ENCODE measurements at regions not wholly inside any gene's neighbourhood (a gene's known extent, or its start where the extent isn't known, plus 50 kb on each side); places are given as distances from the start of the nearest gene placed in this dataset.

DNA sequence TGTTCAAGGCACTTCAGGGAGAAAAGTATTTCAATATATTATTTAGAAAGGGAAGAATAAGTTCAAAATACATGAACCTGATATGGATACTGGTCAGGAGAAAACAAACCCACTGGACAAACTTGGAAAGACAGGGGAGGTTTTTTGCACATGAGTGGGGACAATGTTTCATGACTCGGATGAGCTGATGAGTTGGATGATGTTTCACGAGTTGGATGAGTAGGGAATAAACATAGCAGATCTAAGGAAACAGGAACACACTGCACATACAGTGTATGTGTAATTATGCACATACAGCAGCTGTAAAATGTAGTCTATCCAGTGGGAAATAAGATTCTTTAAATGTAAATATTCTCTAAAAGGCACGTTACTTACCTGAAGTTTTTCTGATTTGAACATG lies 682.9 kb upstream of the ADAMTS5 start:
- DNase-seq, result no peak

DNA sequence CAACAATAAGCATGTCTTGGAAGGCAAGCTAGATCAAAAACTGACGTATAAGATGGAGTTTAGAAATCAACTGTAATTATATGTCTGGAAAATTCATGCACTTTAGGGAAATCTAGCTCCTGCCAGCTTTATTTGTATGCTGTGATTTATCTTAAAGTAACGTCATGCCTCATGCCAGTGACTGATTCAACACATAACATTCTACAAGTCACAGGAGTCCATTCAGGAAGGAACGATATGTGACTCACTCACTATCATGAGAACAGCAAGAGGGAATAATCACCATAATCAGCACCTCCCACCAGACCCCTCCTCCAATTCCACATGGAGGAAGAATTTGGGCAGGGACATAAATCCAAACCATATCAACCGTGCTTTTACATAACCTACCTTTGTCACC lies 682.4 kb upstream of the ADAMTS5 start:
- no peak for DNase-seq

DNA sequence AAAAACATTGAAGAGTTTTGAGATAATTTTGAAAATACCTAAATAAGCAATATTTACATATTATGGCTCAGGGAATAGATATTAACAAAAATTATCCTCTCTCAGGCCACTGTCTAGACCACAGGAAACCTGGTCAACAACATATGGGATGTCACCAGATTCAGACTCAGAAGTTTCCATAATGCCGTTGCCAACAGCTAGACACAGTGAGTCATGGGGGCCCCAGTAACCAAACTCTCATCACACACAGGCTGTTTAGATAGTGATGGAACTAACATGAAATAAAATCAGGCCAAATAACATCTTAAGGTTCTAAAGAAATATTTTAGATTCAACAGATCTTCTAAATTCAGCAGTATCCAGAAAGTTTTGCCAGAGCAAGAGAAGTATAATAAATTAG lies 681.7 kb upstream of the ADAMTS5 start:
- DNase-seq, result no peak

DNA sequence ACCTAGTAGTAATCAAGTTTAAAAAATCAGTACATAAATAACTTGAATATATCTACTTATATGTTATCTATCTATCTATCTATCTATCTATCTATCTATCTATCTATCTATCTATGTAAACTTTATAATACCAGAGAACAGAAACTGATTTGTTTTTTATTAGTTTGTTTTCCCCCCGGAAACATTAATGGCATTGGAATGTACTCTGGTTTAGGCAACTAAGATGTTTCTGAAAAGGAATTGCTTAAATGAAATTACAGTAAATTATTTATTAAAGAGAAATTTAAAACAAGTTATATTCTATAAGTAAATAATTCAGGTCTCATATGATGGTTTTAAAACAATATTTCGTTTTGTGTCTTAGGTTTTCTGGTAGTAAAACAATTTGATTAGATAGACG lies 681.0 kb upstream of the ADAMTS5 start:
- DNase-seq, result no peak

DNA sequence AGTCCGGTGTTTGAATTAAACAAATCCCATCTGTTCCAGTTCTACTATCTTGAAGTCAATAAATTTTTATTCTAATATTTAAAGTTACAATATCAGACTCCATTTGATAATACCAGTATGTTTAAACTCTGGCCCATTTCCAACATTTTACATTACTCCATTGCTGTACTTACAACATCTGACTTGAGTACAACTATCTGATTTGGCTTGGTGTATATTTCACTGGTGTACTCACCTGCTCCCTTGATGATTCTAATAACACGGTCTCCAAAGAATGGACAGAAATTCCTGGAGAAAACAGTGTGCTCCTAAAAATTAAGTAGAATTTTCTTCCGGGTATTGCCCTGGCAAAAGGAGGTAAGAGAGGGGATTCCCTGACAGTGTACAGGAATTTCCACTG lies 680.5 kb upstream of the ADAMTS5 start:
- no peak for DNase-seq

DNA sequence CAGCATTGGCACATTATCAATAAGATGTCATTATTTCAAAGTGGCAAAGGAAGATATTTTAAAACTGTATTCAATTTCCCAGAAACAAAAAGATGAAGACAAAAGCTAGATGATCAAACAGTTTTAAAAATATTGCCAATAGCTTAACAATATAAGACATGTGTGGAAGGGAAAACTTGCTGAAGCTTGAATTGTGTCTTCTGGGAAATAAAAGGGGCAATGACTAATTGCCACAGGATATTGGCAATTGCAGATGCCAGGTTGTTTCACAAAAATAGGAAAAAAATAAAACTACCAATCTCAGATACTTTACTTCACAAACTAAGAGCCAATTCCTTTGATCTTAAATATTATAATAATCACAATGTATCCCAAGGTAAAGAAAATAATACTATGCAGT lies 679.8 kb upstream of the ADAMTS5 start:
- DNase-seq, result no peak

DNA sequence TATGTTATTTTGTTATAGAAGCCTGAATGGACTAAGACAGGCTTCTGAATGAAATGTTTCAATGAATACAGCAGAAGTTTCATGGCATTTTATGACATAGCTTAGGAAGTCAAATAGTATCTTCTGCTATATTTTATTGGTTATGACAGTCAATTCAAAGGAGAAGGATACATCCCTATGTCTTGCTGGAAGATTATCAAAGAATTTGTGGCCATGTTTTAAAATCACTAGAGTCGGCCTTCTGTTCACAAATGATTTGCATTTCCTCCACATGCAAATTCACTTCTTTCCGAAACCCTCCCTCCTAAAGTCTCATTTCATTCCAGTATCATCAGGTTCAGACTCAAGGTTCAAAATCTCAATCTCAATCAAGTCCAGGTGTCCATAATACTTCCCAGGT lies 679.2 kb upstream of the ADAMTS5 start:
- DNase-seq, result no peak

DNA sequence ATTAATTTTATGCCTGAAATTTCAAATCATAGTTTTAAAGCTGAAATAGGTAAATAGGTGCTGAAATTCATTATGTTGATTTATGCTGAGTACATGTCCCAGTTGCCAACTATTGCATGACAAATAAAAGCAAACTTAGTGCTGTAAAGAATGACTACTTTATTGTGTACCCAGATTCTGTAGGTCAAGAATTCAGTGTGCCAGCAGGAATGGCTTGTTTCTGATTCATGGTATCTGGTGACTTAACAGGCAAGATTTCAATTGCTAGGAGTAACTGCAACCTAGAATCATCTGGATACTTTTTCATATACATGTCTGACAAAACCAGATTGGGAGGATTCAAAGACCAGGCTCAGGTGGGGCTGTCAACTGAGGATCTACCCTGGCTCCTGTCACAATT lies 678.4 kb upstream of the ADAMTS5 start:
- DNase-seq, result no peak

DNA sequence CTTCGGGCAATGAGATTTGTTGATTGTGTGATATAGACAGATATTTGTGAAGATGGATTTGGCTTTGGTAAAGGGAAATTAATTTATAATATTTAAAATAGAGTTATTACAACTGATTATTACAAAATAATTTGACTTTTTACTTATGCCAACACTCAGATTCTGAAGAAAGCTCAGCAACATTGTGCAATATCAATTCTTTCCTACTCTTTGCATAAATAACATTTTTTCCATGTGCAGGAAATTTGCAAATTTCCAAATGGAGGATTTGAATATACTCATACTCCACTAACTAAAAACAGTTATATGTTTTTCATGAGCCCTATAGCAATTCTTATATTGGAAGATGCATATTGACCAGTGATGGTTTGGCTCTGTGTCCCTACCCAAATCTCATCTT lies 676.4 kb upstream of the ADAMTS5 start:
- DNase-seq, result no peak

DNA sequence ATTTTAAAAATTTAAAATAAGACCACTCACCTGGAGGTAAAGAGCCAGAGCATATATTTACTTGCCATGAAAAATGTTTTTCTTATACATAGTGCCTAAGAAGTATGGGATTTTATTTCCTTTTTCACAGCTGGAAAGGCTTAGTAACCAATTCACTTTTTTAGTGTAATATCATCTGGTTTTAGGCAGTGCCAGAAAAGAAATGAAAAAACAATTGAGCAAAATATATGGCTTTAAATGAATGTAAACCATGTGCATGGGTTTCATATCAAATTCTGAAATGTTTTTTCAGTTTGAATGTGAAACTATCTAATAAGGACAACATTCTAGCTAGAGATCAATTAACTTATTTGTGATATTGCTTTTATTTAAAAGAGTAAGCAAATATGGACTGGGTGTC lies 672.4 kb upstream of the ADAMTS5 start:
- no peak for DNase-seq

DNA sequence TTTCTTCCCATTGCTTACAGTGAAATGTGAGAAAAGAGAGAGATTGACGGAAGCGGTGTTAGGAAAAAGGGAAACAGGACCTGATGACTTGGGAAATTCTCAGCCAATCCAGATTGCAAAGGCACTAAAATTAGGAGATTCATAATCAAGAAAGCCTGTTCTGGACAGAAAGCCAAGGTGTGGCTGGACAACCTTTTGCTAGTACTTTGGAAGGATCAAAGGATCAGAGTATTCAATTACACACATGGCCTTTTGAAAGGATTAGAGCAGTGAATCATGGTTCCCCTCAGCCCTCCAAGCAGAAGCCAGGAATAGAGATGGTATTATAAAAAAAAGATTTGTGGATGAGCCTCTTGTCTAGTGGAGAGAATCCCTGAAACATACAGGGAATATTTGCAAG lies 669.8 kb upstream of the ADAMTS5 start:
- DNase-seq, result no peak

DNA sequence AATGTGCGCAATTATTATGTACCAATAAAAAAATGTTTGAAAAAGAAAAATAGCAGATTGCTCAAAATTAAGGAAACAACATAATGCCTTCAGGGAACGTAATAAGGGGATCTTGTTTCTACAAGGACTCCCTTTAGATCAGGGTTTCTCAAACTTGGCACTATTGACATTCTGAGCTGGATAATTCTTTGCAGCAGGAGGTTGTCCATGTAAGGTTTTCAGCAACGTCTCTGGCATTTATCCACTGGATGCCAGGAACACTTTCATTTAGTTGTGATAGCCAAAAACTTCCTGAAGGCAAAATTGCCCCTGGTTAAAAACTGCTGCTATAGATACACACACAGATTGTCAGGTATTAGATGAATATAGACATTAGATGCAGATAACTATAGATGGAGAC lies 666.7 kb upstream of the ADAMTS5 start:
- no peak for DNase-seq

DNA sequence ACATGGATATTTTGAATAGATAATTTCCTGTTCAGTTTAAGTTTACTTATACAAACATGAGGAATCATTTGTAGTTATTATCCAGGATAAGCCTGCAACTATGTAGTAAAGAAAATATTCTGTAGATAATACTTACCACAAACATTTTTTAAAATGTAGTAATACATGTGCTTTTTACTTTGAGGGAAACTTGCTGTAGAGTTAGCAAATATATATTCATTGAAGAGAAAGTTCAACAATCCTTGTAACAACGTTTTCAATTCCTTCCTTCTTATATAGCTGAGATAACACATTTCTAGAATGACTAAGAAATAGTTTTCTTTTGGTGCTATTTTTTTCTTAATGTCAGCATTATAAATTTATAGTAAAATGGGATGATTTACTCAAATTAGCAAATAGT lies 664.6 kb upstream of the ADAMTS5 start:
- DNase-seq, result no peak

DNA sequence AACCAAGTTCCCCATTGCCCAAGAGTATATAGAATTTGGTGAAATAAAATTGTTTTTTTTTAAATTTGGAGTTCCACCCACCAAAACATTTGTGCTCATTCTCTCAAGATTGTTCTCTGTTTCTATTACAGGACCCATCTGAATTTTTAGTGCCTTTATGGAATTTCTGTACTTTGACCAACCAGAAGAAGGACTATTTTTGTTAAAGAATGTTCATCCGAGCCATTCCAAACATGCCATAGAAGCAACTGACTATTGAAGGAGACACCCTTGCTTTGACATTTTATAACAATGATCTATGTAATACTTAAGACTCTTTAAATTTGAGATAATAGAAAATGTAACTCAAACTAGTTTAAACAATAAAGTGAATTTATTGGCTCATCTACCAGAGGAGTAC lies 655.7 kb upstream of the ADAMTS5 start:
- no peak for DNase-seq

DNA sequence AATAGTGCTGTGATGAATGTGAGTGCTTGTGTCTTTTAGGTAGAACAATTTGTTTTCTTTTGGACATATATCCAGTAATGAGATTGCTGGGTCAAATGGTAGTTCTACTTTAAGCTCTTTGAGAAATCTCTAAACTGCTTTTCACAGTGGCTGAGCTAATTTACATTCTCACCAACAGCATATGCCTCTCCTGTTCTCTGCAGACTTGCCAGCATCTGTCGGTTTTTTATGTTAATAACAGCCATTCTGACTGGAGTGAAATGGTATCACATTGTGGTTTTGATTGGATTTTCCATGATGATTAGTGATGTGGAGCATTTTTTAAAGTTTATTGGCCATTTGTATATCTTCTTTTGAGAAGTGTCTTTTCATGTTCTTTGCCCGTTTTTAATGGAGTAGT lies 647.3 kb upstream of the ADAMTS5 start:
- no peak for DNase-seq

DNA sequence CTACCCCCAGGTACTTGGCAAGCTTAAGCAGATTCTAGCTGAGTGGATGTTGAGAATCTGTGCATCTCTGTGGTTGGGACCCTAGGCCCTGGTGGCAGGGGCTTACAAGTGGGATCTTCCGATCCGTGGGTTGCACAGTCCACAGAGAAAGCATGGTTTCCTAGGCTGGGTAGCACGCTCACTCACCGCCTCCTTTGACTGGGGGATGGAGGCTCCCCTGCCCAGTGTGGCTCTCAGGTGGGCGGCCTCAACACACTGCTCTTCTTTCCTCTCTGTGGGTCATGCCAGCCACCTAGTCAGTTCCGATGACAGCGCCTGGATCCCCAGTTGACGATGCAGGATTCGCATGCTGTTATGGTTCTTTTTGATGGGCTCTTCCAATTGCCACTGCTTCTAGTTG lies 639.5 kb upstream of the ADAMTS5 start:
- DNase-seq, result no peak

DNA sequence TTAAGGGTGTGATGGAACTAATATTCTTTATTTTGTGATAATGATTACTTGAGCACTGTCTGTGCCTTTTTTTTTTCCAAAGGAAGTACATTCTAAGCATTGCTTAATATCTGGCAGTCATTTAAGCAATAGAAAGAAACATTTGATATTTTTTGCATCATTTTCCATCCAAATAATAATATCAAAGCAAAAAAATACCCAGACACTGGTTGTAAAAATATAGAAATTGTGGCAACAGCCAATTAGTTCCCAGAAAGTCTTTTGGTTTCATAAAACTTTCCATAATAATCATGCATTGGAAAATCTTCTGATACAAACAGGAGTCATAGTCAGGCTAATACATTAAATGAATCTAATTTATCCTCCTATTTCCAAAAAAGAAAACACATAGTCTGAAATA lies 629.3 kb upstream of the ADAMTS5 start:
- no peak for DNase-seq

DNA sequence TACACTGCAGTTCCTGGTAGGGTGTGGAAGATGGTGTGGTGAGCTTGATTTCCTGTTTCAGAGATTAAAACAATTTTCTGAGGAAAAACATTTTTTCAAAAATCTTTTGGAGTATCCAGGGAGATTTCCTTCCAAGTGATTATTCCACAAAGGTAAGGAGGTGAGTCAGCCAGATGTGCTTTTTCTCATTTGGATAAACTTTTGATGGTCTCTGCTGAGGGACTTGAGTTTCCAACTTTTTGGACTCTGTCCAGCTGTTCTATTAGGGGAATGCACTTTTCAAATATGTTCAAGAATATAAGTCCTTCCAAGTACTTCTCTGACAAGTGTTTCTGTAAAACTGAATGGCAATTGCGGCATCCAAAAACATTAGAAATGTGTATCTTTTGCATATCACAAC lies 628.8 kb upstream of the ADAMTS5 start:
- DNase-seq, result no peak

DNA sequence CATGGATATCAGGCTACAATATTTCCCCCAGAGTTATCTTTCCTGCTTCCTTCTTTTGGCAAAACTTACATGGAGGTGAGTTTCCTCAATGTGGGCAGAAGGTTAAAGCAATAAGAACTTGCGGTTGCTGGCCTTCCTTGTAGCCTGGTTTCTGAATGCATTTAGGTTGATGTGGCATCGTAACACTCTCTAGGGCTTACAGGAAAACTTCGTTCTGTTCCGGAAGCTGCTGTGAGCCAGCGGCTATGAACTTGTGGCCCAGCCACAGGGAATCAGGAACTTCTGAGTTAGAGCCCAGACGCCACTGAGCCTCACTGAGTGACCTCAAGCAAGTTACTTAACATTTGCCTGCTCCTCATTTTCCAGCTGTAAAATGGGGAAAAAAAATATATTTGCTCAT lies 623.4 kb upstream of the ADAMTS5 start:
- no peak for DNase-seq

DNA sequence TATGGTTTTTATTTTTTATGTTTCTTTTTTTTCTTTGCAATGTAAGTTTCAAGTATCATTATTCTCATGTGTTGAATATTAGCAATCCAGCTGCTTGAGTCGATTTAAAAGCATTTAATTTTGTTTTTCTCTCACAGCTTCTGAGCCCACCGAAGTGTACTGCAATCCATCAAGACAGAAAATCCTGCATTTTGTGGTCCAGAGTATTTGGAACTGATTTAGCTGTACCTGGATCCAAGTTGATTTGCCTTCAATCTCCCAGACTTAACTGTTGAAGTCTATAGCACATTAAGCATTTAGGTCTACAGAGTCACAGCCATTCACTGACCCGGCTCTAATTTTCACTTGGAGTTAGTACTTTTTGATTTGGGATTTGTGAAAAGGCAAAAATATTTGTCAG lies 622.9 kb upstream of the ADAMTS5 start:
- no peak for DNase-seq

DNA sequence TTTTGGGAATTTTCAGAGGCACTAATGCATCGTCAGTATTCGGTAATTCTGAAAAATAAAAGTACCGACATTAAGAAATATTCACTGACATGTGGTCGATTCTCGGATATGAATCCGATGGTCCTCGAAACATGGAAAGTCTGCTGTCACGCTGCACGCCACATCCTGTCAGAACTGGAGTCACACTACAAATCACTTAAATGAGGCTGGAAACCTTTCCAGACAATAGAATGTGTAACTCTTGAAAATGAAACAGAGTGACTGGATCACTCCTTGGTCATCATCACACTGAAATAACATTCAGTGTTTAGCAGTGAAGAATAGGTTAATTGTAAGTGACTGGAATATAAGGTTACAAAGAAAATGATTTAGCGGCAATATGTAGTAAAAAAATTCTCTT lies 620.1 kb upstream of the ADAMTS5 start:
- no peak for DNase-seq

DNA sequence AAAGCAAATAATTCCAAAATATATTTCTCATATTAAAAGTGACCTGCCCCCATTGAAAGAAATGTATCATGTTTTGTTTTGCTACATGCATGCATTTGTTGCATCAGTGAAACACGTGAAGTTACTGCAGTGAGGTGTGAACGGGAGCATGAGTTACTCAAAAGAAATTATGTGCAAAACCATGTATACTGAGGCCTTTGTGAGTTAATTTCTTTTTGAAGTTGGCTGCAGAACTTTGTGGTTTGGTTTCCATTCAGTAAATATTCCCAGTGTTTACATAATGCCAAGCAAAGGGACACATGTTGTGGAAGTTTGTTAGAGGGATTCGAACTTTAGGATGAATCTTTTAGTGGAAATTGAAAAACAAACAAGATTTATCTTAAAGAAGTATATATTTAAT lies 619.4 kb upstream of the ADAMTS5 start:
- DNase-seq, result no peak

DNA sequence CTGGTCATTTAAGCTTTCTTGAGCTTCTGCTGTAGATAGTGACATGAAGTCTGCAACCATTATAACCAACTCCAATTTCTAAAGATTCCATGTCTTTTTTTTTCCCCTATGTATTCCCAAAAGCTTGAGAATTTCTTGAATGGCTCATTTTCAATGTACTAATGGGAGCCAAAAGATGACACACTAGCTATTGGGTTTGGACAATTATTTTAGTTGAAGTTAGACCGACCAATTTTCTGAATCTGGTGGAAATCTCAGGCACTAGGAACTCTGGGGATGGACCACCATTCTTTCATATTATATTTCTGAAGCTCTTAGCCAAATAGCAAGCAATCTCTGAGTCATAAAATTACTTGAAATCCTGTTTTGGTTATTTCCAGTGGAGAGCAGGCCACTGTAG lies 617.4 kb upstream of the ADAMTS5 start:
- no peak for DNase-seq

DNA sequence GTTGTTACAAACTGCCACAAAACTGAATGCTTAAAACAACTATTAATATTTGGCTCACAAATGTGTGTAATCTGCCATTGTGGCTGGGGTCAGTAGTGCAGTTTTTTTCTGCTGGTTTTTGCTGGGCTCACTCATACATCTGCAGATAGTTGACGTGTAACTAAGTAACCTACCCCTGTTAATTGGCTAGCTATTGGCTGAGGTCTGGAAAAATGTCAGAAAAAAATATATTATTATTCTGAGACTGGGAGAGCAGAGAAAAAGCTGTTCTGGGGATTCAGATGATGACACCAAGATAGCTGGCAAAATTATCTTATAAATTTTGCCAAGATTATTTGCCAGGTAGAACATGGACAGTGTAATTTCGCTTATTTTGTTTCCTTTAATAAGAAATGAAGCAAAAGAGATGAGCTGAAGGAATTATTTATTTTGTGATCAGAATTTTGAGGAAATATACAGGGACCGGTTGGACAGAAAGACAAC lies 616.1 kb upstream of the ADAMTS5 start:
- no peak for DNase-seq

DNA sequence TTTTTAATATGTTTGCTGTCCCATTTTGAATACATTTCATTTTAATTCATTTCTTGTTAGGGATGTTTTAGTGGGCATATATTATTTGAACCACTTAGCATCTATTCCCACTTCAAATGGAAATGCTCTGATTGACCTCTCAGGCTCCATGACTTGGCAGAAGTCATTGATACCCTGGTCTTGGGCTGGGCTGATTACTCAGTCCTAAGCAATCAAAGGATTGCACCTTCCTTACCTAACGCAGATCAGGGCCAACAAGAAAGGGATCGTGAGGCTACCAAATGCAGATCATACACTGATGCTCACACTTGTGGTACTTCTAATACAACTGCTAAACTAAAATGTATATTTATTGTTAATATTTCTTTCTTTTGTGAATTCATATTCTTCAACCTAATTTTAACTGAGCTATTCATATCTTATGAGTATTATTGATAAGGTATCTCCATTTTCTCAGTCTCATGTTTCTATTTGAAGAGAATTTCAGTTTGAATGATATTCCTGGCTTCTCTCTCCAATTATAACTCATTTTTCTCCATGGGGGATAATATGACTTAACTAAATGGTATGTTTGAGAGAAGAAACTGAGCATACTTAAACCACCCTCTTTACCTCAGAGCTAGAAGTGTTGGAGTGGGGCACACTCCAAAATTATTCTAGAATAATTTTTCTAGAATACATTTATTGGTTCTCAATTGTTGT lies 615.5 kb upstream of the ADAMTS5 start:
- DNase-seq, result no peak

DNA sequence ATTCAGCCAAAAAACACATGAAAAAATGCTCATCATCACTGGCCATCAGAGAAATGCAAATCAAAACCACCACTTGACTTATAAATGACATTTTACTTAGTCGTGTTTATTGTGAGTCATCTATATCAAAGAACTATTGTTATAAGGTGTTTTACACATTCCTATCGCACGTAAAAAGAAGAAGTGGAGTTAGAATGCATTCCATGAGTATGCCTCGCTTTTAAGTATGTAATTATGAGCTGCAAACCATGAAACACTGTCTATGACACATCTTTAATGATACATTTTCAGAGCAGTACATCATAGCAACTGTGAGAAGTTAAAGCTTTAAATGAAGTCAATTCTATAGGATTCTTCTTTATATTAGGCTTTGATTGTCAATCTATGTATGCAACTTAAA lies 614.3 kb upstream of the ADAMTS5 start:
- DNase-seq, result no peak

All from SHP77 (cell line).